Right ventricle myocardium inferior (tissue), 1 donor: ENCODE measurements at regions not wholly inside any gene's neighbourhood (a gene's known extent, or its start where the extent isn't known, plus 50 kb on each side); places are given as distances from the start of the nearest gene placed in this dataset.
"Not testable (repeated sequence)": the region's sequence is repeated elsewhere in the genome, so short reads cannot be mapped to it uniquely, and the experiment has no call there.

Experiments
- ATAC-seq: fragments of 200-7000 bp; cut with Tn5 transposase; one replicate; pipeline ENCODE4 v1.9.1; 2020; ENCODE audit warnings: mild to moderate bottlenecking, moderate library complexity
- DNase-seq: peaks from one replicate; pipeline ENCODE4 v3.0.0; 2021; ENCODE audit errors: missing footprints
- intact Hi-C: fragments of 100-400 bp; cut with DNase I; formaldehyde crosslinking; loops from one replicate; pipeline ENCODE4 v1.11.0; 2022
- donor health status: DM: no; HTN: yes; CAD: no; lungs with severe emphysema.

GRCh38 chr4:63218856-63219255 is 1190.4 kb downstream of the TECRL start:
- DNase-seq: no peak
- ATAC-seq: no peak
- intact Hi-C loops: no loop called here

DNA sequence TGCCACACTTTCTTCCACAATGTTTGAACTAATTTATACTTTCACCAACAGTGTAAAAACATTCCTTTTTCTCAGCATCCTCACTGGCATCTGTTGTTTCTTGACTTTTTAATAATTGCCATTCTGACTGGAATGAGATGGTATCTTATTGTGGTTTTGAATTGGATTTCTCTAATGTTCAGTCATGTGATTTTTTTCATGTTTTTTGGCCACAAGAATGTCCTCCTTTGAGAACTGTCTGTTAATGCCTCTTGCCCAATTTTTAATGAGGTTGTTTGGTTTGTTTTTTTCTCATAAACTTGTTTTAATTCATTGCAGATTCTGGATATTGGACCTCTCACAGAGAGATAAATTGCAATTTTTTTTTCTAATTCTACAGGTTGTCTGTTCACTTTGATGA is 1195.2 kb downstream of the TECRL start:
- intact Hi-C loops: no loop called here
- ATAC-seq: no peak

GRCh38 chr4:63211776-63212479 is 1197.3 kb downstream of the TECRL start:
- intact Hi-C loops: no loop called here
- no peak for ATAC-seq

More for the DNA sequence above, 1195.2 kb downstream of the TECRL start:
- no peak for DNase-seq

DNA sequence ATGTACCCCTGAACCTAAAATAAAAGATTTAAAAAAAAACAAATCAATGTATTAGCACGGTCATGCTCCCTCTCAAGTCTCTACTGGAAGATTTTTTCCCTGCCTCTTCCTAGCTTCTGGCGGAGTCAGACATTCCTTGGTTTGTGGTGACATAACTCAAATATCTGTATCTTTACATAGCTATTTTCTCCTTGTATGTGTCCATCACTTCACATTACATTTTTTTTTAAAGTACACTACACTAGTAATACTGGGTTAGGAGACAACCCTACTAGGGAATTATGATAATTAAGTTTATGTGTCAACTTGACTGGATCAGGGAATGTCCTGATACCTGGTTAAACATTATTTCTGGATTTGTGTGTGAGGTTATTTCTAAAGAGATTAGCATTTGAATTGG is 1197.9 kb downstream of the TECRL start:
- DNase-seq: no peak
- intact Hi-C loops: no loop called here

More at GRCh38 chr4:63211776-63212479, 1197.3 kb downstream of the TECRL start:
- no peak for DNase-seq

GRCh38 chr4:63193029-63193428 is 1216.2 kb downstream of the TECRL start:
- intact Hi-C loops, ATAC-seq, DNase-seq: not testable (repeated sequence)

More for the DNA sequence above, 1197.9 kb downstream of the TECRL start:
- ATAC-seq: no peak

DNA sequence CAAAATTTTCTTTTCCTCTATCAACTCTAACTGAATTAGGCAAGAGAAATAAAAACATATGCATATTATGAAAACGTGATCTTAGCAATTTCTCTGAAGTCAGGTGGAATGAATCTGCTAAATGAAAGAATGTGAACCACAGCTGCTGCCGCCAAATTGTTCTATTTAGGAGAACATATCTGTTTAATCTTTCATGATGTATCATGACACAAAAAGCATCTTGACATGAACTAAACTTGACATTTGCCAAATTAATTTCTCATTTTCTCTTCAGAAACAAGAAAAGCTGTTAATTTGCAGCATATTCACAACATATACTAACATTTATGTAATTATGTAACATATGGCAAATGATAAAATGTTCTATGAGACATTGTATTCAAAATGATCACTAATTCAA is 1237.9 kb downstream of the TECRL start:
- no peak for ATAC-seq
- DNase-seq: no peak
- intact Hi-C loops: no loop called here

DNA sequence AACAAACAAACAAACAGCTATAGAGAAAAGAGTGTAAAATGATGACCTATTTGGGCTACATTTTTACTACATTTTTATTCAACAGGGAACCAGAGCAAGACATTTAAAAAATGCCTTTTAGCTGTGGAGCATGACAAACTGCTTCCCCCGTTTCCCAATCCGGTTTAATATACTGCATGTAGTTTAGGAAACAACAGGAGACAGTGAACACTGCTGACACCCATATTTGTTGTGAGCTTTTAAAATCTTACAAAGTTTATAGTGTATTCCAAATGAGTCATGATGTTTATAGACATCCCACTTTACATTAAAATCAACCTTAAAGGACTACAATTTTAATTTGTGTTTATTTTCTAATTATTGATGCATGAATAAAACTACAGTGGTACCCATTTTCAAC is 1238.3 kb downstream of the TECRL start:
- DNase-seq (no peak), ATAC-seq (no peak)
- intact Hi-C loops: no loop called here

DNA sequence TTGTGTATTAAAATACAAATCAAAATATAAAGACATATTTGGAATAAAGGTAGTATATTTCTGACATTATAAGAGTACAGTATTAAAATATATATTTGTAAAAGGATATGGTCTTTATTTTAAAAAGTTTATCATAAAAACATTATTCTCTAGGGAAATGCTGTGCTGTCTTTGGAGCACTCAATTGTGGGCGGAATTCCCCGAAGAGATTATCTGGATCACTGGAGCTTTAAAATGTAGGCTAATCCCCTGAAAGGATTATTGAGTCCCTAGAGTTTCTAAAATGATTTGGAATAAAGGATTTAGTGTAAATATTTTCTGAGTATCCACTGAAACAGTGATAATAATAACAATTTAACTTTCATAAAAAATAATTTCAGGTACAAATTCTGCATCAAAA is 1239.4 kb downstream of the TECRL start:
- intact Hi-C loops: no loop called here
- DNase-seq: no peak
- no peak for ATAC-seq

DNA sequence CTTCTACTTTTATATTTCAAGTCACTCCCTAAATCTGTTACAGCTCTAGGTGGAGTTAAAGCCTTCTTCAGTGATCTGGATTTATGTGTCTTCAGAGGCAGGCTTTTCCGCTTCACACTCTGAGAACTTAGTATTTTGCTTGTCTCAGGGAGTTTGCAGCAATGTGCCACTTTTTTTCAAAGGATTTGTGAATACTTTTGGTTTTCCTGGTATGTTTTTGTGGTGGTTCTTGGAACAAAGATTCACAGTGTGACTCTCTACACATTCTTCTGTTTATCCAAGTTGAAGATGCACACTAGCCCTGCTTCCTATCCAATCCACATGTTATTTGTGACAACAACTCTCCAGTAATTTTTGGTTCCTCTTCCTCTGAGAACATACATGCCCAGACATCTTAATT is 1253.7 kb downstream of the TECRL start:
- intact Hi-C loops: no loop called here
- ATAC-seq (no peak), DNase-seq (no peak)

GRCh38 chr4:63123441-63123840 is 1285.8 kb downstream of the TECRL start:
- no peak for DNase-seq
- ATAC-seq: no peak
- intact Hi-C loops: no loop called here

- intact Hi-C loops: no loop called here
- DNase-seq (no peak), ATAC-seq (no peak)
Measured at GRCh38 chr4:63122955-63123354, 1286.3 kb downstream of the TECRL start.

DNA sequence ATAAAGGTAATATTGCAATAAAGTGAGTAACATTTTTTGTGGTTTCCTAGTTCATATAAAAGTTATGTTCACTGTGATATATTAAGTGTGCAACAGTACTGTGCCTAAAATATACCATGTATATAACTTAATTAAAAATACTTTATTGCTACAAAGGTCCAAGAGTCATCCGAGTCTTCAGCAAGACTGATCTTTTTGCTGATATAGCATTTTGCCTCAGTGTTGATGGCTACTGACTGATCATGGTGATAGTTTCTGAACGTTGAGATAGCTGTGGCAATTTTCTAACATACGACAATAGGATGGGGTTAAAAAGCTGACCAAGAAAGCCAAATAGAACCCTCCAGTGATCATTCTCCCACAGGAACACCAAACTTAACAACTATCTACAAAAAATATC is 1302.7 kb downstream of the TECRL start:
- DNase-seq: no peak
- ATAC-seq: no peak
- intact Hi-C loops: no loop called here

GRCh38 chr4:63105839-63106238 is 1303.4 kb downstream of the TECRL start:
- no peak for ATAC-seq
- DNase-seq: no peak
- intact Hi-C loops: no loop called here

- DNase-seq (no peak), ATAC-seq (no peak)
- intact Hi-C loops: no loop called here
Measured at GRCh38 chr4:63090641-63091040, 1318.6 kb downstream of the TECRL start.

DNA sequence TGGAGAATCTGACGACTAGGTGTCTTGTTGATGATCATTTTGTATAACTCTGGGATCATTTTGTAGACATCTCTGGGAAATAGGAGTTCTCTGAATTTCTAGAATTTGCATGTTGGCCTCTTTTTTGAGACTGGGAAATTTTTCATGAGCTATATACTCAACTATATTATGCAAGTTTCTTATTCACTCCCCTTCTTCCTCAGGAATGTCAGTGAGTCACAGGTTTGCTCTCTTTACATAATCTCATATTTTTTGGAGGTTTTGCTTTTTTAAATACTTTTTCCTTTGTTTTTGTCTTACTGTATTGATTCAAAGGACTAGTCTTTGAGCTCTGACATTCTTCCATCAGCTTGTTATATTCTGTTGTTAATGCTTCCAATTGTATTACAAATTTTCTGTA is 1324.2 kb downstream of the TECRL start:
- intact Hi-C loops: no loop called here

GRCh38 chr4:63080934-63081333 is 1328.3 kb downstream of the TECRL start:
- ATAC-seq: no peak
- DNase-seq: no peak
- intact Hi-C loops: no loop called here

More for the DNA sequence above, 1324.2 kb downstream of the TECRL start:
- no peak for DNase-seq
- ATAC-seq: no peak

GRCh38 chr4:63063760-63064159 is 1345.5 kb downstream of the TECRL start:
- ATAC-seq (no peak), DNase-seq (no peak)
- intact Hi-C loops: no loop called here

DNA sequence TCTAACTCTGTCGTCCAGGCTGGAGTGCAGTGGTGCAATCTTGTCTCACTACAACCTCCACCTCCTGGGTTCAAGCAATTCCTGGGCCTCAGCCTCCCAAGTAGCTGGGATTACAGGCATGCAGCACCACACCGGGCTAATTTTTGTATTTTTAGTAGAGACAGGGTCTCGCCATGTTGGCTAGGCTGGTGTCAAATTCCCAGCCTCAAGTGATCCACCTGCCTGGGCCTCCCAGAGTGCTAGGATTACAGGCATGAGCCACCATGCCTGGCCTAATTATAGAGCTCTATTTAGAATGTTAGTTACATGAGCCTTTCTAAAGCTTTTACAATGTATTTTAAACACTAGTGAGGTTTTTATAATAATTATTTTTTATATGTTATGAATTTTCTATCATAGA is 1346.4 kb downstream of the TECRL start:
- ATAC-seq, DNase-seq, intact Hi-C loops: not testable (repeated sequence)

DNA sequence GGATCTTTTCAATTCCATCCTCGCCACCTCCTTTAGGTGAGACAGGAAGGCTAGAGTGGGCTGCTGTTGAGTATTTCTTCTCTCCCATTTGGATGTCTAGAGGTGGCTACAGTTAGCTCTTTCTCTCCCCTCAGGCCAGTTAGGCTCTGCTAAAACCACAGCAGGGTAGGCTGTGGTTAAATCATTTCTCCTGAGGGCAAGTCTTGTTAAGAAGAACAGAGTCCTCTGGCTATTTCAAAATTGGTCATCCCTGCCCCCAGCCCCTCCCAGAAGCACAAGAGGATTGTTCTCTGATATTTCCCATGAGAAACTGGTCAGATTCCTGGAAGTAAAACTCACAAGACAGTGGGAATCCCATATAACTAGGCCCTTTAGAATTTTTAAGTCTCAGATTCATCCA is 1359.5 kb downstream of the TECRL start:
- no peak for ATAC-seq
- intact Hi-C loops: no loop called here
- DNase-seq: no peak

GRCh38 chr4:63049278-63049677 is 1360.0 kb downstream of the TECRL start:
- intact Hi-C loops: no loop called here
- no peak for DNase-seq
- no peak for ATAC-seq
